M059J (cell line): ENCODE measurements at regions not wholly inside any gene's neighbourhood (a gene's known extent, or its start where the extent isn't known, plus 50 kb on each side); places are given as distances from the start of the nearest gene placed in this dataset.

Experiments
- DNase-seq: peaks from one replicate; pipeline ENCODE4 v3.0.0-alpha.2; 2012; ENCODE audit warnings: low read depth

GRCh38 chr2:216808805-216809425 is 50.9 kb downstream of the TNP1 start:
- DNase-seq = no peak

GRCh38 chr2:216807857-216808272 is 52.0 kb downstream of the TNP1 start:
- DNase-seq = peak; percentile 67

- no peak for DNase-seq
Measured at GRCh38 chr2:216804357-216805350, 55.2 kb downstream of the TNP1 start.

- no peak for DNase-seq
Measured at GRCh38 chr2:216803791-216804190, 56.1 kb downstream of the TNP1 start.

- DNase-seq = no peak
Measured at GRCh38 chr2:216802516-216803215, 57.2 kb downstream of the TNP1 start.

GRCh38 chr2:216800836-216801235 is 59.0 kb downstream of the TNP1 start:
- no peak for DNase-seq

GRCh38 chr2:216799873-216800431 is 59.9 kb downstream of the TNP1 start:
- DNase-seq = peak; percentile 69

GRCh38 chr2:216796115-216796840 is 63.6 kb downstream of the TNP1 start:
- DNase-seq = no peak

- DNase-seq = no peak
Measured at GRCh38 chr2:216793386-216793785, 66.5 kb downstream of the TNP1 start.

GRCh38 chr2:216792222-216793021 is 67.4 kb downstream of the TNP1 start:
- DNase-seq = peak; percentile 43

- DNase-seq = no peak
Measured at GRCh38 chr2:216791303-216791702, 68.6 kb downstream of the TNP1 start.

- DNase-seq = no peak
Measured at GRCh38 chr2:216789081-216789480, 70.8 kb downstream of the TNP1 start.

GRCh38 chr2:216787851-216788540 is 71.9 kb downstream of the TNP1 start:
- no peak for DNase-seq

- no peak for DNase-seq
Measured at GRCh38 chr2:216786676-216787075, 73.2 kb downstream of the TNP1 start.

GRCh38 chr2:216784456-216784855 is 75.4 kb downstream of the TNP1 start:
- no peak for DNase-seq

- DNase-seq = no peak
Measured at GRCh38 chr2:216781709-216782108, 78.2 kb downstream of the TNP1 start.

GRCh38 chr2:216780843-216781242 is 79.0 kb downstream of the TNP1 start:
- no peak for DNase-seq

GRCh38 chr2:216777637-216778273 is 82.1 kb downstream of the TNP1 start:
- DNase-seq = peak; percentile 73

- no peak for DNase-seq
Measured at GRCh38 chr2:216776066-216776850, 80.9 kb upstream of the IGFBP5 start.
